ENCODE measurements at regions not wholly inside any gene's neighbourhood (a gene's known extent, or its start where the extent isn't known, plus 50 kb on each side); places are given as distances from the start of the nearest gene placed in this dataset.

GRCh38 chr10:36448760-36449691, 676.4 kb upstream of the ANKRD30A start:
- intact Hi-C loops (cut with micrococcal nuclease) = no loop called here
- no peak overlapping the region for H3K9ac ChIP-seq (ENCODE audit: low read length)
- no peaks in the 10 kb centered on the region for H3K27me3 ChIP-seq (ENCODE audit: insufficient read depth, low read length)
- no peaks in the 10 kb centered on the region for H3K4me1 ChIP-seq (ENCODE audit: control insufficient read depth in 1 of 2, insufficient read depth in 2 of 2, low read length in 2 of 2)
- ChIA-PET POLR2A (no interaction called here), CTCF (no interaction called here), RAD21 (ENCODE audit: low non-redundant PET in 1 of 2, low total read pairs in 2 of 2, uncharacterized antibody in 2 of 2, unreplicated experiment in 2 of 2) (no interaction called here)
- no peak overlapping the region for H3K27ac ChIP-seq (ENCODE audit: low read depth, low read length)
- TF ChIP-seq JUND (IDR thresholded peaks at IDR 0.05) = no peak
- TF ChIP-seq FOSL1 (IDR thresholded peaks at IDR 0.05; ENCODE audit: low read depth) = no peak
- TF ChIP-seq SRF (IDR thresholded peaks at IDR 0.05; ENCODE audit: low read depth) = no peak
- TF ChIP-seq REST (IDR thresholded peaks at IDR 0.05; ENCODE audit: low read depth) = no peak
- no peak for TF ChIP-seq POLR2AphosphoS5 (IDR thresholded peaks at IDR 0.05; ENCODE audit: low read depth, low read length)
- no peak for TF ChIP-seq TCF7L2 (IDR thresholded peaks at IDR 0.05; ENCODE audit: borderline replicate concordance, extremely low read depth, insufficient read depth, insufficient read length)
- TF ChIP-seq SIN3A (IDR thresholded peaks at IDR 0.05; ENCODE audit: low read depth) = no peak
- TF ChIP-seq EGR1 (IDR thresholded peaks at IDR 0.05; ENCODE audit: low read depth) = no peak
- TF ChIP-seq ZFX (IDR thresholded peaks at IDR 0.05) = no peak
- TF ChIP-seq CEBPB (IDR thresholded peaks at IDR 0.05; ENCODE audit: low read depth) = no peak
- TF ChIP-seq, protein P1, sequence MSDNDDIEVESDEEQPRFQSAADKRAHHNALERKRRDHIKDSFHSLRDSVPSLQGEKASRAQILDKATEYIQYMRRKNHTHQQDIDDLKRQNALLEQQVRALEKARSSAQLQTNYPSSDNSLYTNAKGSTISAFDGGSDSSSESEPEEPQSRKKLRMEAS (IDR thresholded peaks at IDR 0.05) = no peak
- TF ChIP-seq EZH2phosphoT487 (IDR thresholded peaks at IDR 0.05; ENCODE audit: borderline replicate concordance) = no peak
- TF ChIP-seq ZNF274 (IDR thresholded peaks at IDR 0.05; ENCODE audit: low read depth, low read length) = no peak
- no peak for TF ChIP-seq POLR2A (IDR thresholded peaks at IDR 0.05; ENCODE audit: borderline replicate concordance, extremely low read depth, insufficient read depth, insufficient read length)
- TF ChIP-seq, protein P2, sequence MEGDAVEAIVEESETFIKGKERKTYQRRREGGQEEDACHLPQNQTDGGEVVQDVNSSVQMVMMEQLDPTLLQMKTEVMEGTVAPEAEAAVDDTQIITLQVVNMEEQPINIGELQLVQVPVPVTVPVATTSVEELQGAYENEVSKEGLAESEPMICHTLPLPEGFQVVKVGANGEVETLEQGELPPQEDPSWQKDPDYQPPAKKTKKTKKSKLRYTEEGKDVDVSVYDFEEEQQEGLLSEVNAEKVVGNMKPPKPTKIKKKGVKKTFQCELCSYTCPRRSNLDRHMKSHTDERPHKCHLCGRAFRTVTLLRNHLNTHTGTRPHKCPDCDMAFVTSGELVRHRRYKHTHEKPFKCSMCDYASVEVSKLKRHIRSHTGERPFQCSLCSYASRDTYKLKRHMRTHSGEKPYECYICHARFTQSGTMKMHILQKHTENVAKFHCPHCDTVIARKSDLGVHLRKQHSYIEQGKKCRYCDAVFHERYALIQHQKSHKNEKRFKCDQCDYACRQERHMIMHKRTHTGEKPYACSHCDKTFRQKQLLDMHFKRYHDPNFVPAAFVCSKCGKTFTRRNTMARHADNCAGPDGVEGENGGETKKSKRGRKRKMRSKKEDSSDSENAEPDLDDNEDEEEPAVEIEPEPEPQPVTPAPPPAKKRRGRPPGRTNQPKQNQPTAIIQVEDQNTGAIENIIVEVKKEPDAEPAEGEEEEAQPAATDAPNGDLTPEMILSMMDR (IDR thresholded peaks at IDR 0.05 in 2 of 3, conservative IDR thresholded peaks at IDR 0.05 in 1 of 3; ENCODE audit: borderline replicate concordance in 1 of 3, insufficient read depth in 1 of 3, low read depth in 2 of 3, low read length in 2 of 3) = no peak
- peaks cover 15 to 20% of the 10 kb centered on the region in 2 experiments; a peak in 3 of 4 replicates for H3K9me3 ChIP-seq (ENCODE audit: control insufficient read depth in 1 of 2, insufficient read depth in 1 of 2, low read depth in 1 of 2, low read length in 2 of 2)
- no peak overlapping the region for H3K4me3 ChIP-seq (replicated peaks in 1 of 2; ENCODE audit: low read depth in 1 of 2, low read length in 2 of 2)
- ATAC-seq = no peak
- H2AFZ ChIP-seq (ENCODE audit: low read depth, low read length, poor library complexity, severe bottlenecking) = no peak overlapping the region
- BruUV-seq (replicated peaks) = no TSS peak
- H4K20me1 ChIP-seq (ENCODE audit: insufficient read depth) = no peaks in the 10 kb centered on the region
- H3K4me2 ChIP-seq (ENCODE audit: low read length) = no peak overlapping the region
- no peaks in the 10 kb centered on the region for H3K9me2 ChIP-seq (ENCODE audit: insufficient read depth)
- H3K36me3 ChIP-seq (ENCODE audit: control insufficient read depth in 1 of 2, insufficient read depth in 2 of 2, low read length in 2 of 2) = no peaks in the 10 kb centered on the region
- H3K79me2 ChIP-seq (ENCODE audit: insufficient read depth, low read length) = no peaks in the 10 kb centered on the region
- DNase-seq (ENCODE audit: low read depth, low spot score) = no peak
